Prostate gland (tissue), 2 donors: ENCODE measurements at regions not wholly inside any gene's neighbourhood (a gene's known extent, or its start where the extent isn't known, plus 50 kb on each side); places are given as distances from the start of the nearest gene placed in this dataset.

ENCODE experiments used
- DNase-seq: peaks from one replicate; pipeline ENCODE4 v3.0.0-alpha.2; 2019; ENCODE audit warnings: low spot score
- H3K27ac ChIP-seq, 2 donors: fragments of 200-600 bp; sonication (generic); 2 replicates each; pipeline ENCODE4 v1.5.1; 2017 to 2019
- H3K27me3 ChIP-seq: fragments of 200-600 bp; sonication (generic); replicated peaks from 2 replicates; pipeline ENCODE4 v1.5.1; 2019; ENCODE audit not compliant: insufficient read depth
- H3K36me3 ChIP-seq, 2 donors: fragments of 200-600 bp; sonication (generic); 1 replicate in 1 of 2; 2 replicates in 1 of 2; pipeline versions ENCODE4 v1.5.1 to v1.8.1; 2017 to 2019
- H3K4me1 ChIP-seq: fragments of 200-600 bp; sonication (generic); replicated peaks from 2 replicates; pipeline ENCODE4 v1.5.1; 2019
- H3K4me3 ChIP-seq, 2 donors: fragments of 200-600 bp; sonication (generic); 2 replicates each; pipeline ENCODE4 v1.5.1; 2017 to 2019
- H3K9me3 ChIP-seq: fragments of 200-600 bp; sonication (generic); 2 replicates; pipeline ENCODE4 v1.5.1; 2017
- POLR2A ChIP-seq: fragments of 450-650 bp; IDR thresholded peaks from one replicate; pipeline ENCODE4 v1.6.1; 2016; ENCODE audit warnings: antibody characterized with exemption, mild to moderate bottlenecking
- POLR2AphosphoS5 ChIP-seq: sonication (generic); formaldehyde crosslinking; IDR thresholded peaks from one replicate; pipeline ENCODE4 v1.6.1; 2017; ENCODE audit warnings: antibody characterized with exemption
- WGBS: methylation state at CpG from one replicate; pipeline ENCODE4 v1.1.5; 2018; 5-methylcytosine and 5-hydroxymethylcytosine counted together
- intact Hi-C: fragments of 100-400 bp; cut with DNase I; formaldehyde crosslinking; loops from one replicate; pipeline ENCODE4 v1.14.2; 2022
- TF ChIP-seq, protein P1 (sequence below), 4 experiments: fragments of 200-600 bp in 2 of 4; fragments of 450-650 bp in 2 of 4; sonication (generic) in 2 of 4; IDR thresholded peaks; 1 replicate in 3 of 4; 2 replicates in 1 of 4; pipeline ENCODE4 v1.5.1; 2016 to 2019; ENCODE audit warnings: antibody characterized with exemption in 4 of 4, mild to moderate bottlenecking in 2 of 4, moderate library complexity in 2 of 4

- H3K4me3 ChIP-seq: no peak overlapping the region
- TF ChIP-seq, protein P1, sequence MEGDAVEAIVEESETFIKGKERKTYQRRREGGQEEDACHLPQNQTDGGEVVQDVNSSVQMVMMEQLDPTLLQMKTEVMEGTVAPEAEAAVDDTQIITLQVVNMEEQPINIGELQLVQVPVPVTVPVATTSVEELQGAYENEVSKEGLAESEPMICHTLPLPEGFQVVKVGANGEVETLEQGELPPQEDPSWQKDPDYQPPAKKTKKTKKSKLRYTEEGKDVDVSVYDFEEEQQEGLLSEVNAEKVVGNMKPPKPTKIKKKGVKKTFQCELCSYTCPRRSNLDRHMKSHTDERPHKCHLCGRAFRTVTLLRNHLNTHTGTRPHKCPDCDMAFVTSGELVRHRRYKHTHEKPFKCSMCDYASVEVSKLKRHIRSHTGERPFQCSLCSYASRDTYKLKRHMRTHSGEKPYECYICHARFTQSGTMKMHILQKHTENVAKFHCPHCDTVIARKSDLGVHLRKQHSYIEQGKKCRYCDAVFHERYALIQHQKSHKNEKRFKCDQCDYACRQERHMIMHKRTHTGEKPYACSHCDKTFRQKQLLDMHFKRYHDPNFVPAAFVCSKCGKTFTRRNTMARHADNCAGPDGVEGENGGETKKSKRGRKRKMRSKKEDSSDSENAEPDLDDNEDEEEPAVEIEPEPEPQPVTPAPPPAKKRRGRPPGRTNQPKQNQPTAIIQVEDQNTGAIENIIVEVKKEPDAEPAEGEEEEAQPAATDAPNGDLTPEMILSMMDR (IDR thresholded peaks at IDR 0.05): no peak
- no peak for TF ChIP-seq POLR2A
- peak; percentile 11 for TF ChIP-seq POLR2AphosphoS5
- 53% methylated on average over 1 of the region's 1 CpG for WGBS
- H3K4me1 ChIP-seq: no peaks in the 10 kb centered on the region
- H3K27me3 ChIP-seq: no peaks in the 10 kb centered on the region
- DNase-seq: no peak
- intact Hi-C loops: no loop called here
- no peak overlapping the region for H3K27ac ChIP-seq
- H3K9me3 ChIP-seq: no peaks in the 10 kb centered on the region
- no peaks in the 10 kb centered on the region for H3K36me3 ChIP-seq
Measured at GRCh38 chr6:4496284-4496683, 279.9 kb upstream of the CDYL start.

DNA sequence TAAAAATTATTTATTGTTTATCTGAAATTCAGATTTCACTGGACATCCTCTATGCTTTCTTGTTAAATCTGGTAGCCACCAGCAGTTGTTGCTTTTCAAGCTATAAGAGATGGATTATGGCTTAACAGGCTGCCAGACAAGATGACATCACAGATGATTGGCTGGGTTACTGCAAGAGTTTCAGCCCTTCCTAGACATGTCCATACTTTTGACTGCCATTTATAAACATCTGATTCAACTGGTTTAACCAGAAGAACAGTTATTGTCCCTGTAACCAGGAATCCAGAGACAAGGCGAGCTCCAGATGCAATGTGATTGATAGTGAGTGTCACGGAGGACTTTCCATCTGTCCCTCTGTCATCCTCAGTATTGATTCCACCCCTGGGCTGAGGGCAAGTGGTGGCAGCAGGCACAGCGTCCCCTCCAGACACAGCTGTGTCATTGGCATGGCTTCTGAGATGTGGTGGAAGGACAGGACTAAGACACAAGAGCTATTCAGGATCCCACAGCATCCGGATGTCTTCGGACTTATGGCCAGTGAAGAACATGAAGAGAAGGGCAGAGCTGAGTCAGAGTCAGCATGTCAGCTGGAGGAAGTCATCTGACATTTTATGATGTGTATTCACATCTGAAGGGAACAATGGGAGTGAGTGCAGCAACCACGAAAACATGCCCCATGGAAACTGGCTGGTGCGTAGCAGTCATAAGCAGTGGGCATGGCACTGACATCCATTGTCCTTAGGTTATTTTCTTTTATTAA lies 284.5 kb upstream of the CDYL start:
- intact Hi-C loops: no loop called here
- WGBS: 83% methylated on average over 7 of the region's 7 CpGs

GRCh38 chr6:4489538-4489937 lies 286.7 kb upstream of the CDYL start:
- TF ChIP-seq POLR2A (no peak), POLR2AphosphoS5 (no peak)
- TF ChIP-seq, protein P1 (IDR thresholded peaks at IDR 0.05): no peak
- no peak for DNase-seq
- H3K4me1 ChIP-seq: no peaks in the 10 kb centered on the region
- H3K9me3 ChIP-seq: no peaks in the 10 kb centered on the region
- no peak overlapping the region for H3K27ac ChIP-seq
- no peaks in the 10 kb centered on the region for H3K36me3 ChIP-seq
- no peaks in the 10 kb centered on the region for H3K27me3 ChIP-seq
- H3K4me3 ChIP-seq: no peak overlapping the region
- intact Hi-C loops: no loop called here
- whole genome bisulfite sequencing: 36% methylated on average over 4 of the region's 4 CpGs

More for the DNA sequence above, 284.5 kb upstream of the CDYL start:
- Histone ChIP-seq H3K27ac (no peak overlapping the region), H3K27me3 (no peaks in the 10 kb centered on the region), H3K4me1 (no peaks in the 10 kb centered on the region), H3K36me3 (no peaks in the 10 kb centered on the region), H3K4me3 (no peak overlapping the region), H3K9me3 (no peaks in the 10 kb centered on the region)
- TF ChIP-seq, protein P1 (IDR thresholded peaks at IDR 0.05): no peak
- TF ChIP-seq POLR2AphosphoS5: no peak
- TF ChIP-seq POLR2A: no peak
- DNase-seq: no peak

- H3K4me3 ChIP-seq: no peak overlapping the region
- TF ChIP-seq, protein P1 (IDR thresholded peaks at IDR 0.05): no peak
- TF ChIP-seq POLR2A: no peak
- no peak for TF ChIP-seq POLR2AphosphoS5
- H3K36me3 ChIP-seq: no peaks in the 10 kb centered on the region
- no peak overlapping the region for H3K27ac ChIP-seq
- 96% methylated on average over 3 of the region's 3 CpGs for WGBS
- intact Hi-C loops: no loop called here
- no peaks in the 10 kb centered on the region for H3K27me3 ChIP-seq
- DNase-seq: no peak
- no peaks in the 10 kb centered on the region for H3K9me3 ChIP-seq
- H3K4me1 ChIP-seq: no peaks in the 10 kb centered on the region
Measured at GRCh38 chr6:4488389-4488788, 287.8 kb upstream of the CDYL start.

GRCh38 chr6:4487538-4487937 lies 288.7 kb upstream of the CDYL start:
- H3K27ac ChIP-seq: no peak overlapping the region
- DNase-seq: no peak
- H3K4me3 ChIP-seq: no peak overlapping the region
- peaks cover 2% of the 10 kb centered on the region for H3K27me3 ChIP-seq
- H3K9me3 ChIP-seq: no peaks in the 10 kb centered on the region
- intact Hi-C loops: no loop called here
- H3K4me1 ChIP-seq: no peaks in the 10 kb centered on the region
- H3K36me3 ChIP-seq: no peaks in the 10 kb centered on the region
- WGBS: 73% methylated on average over 2 of the region's 2 CpGs
- TF ChIP-seq POLR2A (no peak), POLR2AphosphoS5 (no peak)
- TF ChIP-seq, protein P1 (IDR thresholded peaks at IDR 0.05): no peak
